ENCODE measurements at regions not wholly inside any gene's neighbourhood (a gene's known extent, or its start where the extent isn't known, plus 50 kb on each side); places are given as distances from the start of the nearest gene placed in this dataset.

- H3K36me3 ChIP-seq (ENCODE audit: control insufficient read depth, insufficient read depth, low read length), result no peaks in the 10 kb centered on the region
- H3K27ac ChIP-seq (ENCODE audit: low read depth, low read length), result no peak overlapping the region
- no peak overlapping the region for H3K9ac ChIP-seq (ENCODE audit: low read length)
- no peaks in the 10 kb centered on the region for H3K4me1 ChIP-seq (ENCODE audit: control insufficient read depth, insufficient read depth, low read length)
- H3K4me3 ChIP-seq (ENCODE audit: low read depth, low read length), result no peak overlapping the region
- H3K27me3 ChIP-seq (ENCODE audit: control insufficient read depth, insufficient read depth, low read length), result no peaks in the 10 kb centered on the region
- H3K9me3 ChIP-seq (ENCODE audit: control insufficient read depth, insufficient read depth, low read depth, low read length), result no peaks in the 10 kb centered on the region
Observed at GRCh38 chr3:99474776-99475175, 163.6 kb upstream of the COL8A1 start.

- Histone ChIP-seq H3K4me3 (ENCODE audit: low read depth, low read length) (no peak overlapping the region), H3K27ac (ENCODE audit: low read depth, low read length) (no peak overlapping the region)
Observed at GRCh38 chr3:99473321-99473751, 165.1 kb upstream of the COL8A1 start.

GRCh38 chr3:99472385-99472784, 166.0 kb upstream of the COL8A1 start:
- Histone ChIP-seq H3K4me3 (ENCODE audit: low read depth, low read length) (no peak overlapping the region), H3K27me3 (ENCODE audit: control insufficient read depth, insufficient read depth, low read length) (no peaks in the 10 kb centered on the region), H3K9me3 (ENCODE audit: control insufficient read depth, insufficient read depth, low read depth, low read length) (no peaks in the 10 kb centered on the region), H3K36me3 (ENCODE audit: control insufficient read depth, insufficient read depth, low read length) (no peaks in the 10 kb centered on the region), H3K4me1 (ENCODE audit: control insufficient read depth, insufficient read depth, low read length) (no peaks in the 10 kb centered on the region), H3K9ac (ENCODE audit: low read length) (no peak overlapping the region), H3K27ac (ENCODE audit: low read depth, low read length) (no peak overlapping the region)

More at GRCh38 chr3:99473321-99473751, 165.1 kb upstream of the COL8A1 start:
- H3K9me3 ChIP-seq (ENCODE audit: control insufficient read depth, insufficient read depth, low read depth, low read length), result no peaks in the 10 kb centered on the region
- H3K9ac ChIP-seq (ENCODE audit: low read length), result no peak overlapping the region
- no peaks in the 10 kb centered on the region for H3K4me1 ChIP-seq (ENCODE audit: control insufficient read depth, insufficient read depth, low read length)
- no peaks in the 10 kb centered on the region for H3K27me3 ChIP-seq (ENCODE audit: control insufficient read depth, insufficient read depth, low read length)
- no peaks in the 10 kb centered on the region for H3K36me3 ChIP-seq (ENCODE audit: control insufficient read depth, insufficient read depth, low read length)

GRCh38 chr3:99471353-99472323, 166.8 kb upstream of the COL8A1 start:
- no peaks in the 10 kb centered on the region for H3K4me1 ChIP-seq (ENCODE audit: control insufficient read depth, insufficient read depth, low read length)
- H3K4me3 ChIP-seq (ENCODE audit: low read depth, low read length), result no peak overlapping the region
- H3K9ac ChIP-seq (ENCODE audit: low read length), result no peak overlapping the region
- no peaks in the 10 kb centered on the region for H3K9me3 ChIP-seq (ENCODE audit: control insufficient read depth, insufficient read depth, low read depth, low read length)
- H3K27ac ChIP-seq (ENCODE audit: low read depth, low read length), result no peak overlapping the region
- H3K27me3 ChIP-seq (ENCODE audit: control insufficient read depth, insufficient read depth, low read length), result no peaks in the 10 kb centered on the region
- H3K36me3 ChIP-seq (ENCODE audit: control insufficient read depth, insufficient read depth, low read length), result no peaks in the 10 kb centered on the region

- Histone ChIP-seq H3K27ac (ENCODE audit: low read depth, low read length) (no peak overlapping the region), H3K9me3 (ENCODE audit: control insufficient read depth, insufficient read depth, low read depth, low read length) (no peaks in the 10 kb centered on the region), H3K4me3 (ENCODE audit: low read depth, low read length) (no peak overlapping the region)
Observed at GRCh38 chr3:99470841-99471240, 167.6 kb upstream of the COL8A1 start.

GRCh38 chr3:99468918-99469317, 169.5 kb upstream of the COL8A1 start:
- Histone ChIP-seq H3K9me3 (ENCODE audit: control insufficient read depth, insufficient read depth, low read depth, low read length) (no peaks in the 10 kb centered on the region), H3K4me1 (ENCODE audit: control insufficient read depth, insufficient read depth, low read length) (no peaks in the 10 kb centered on the region), H3K9ac (ENCODE audit: low read length) (no peak overlapping the region), H3K27ac (ENCODE audit: low read depth, low read length) (no peak overlapping the region), H3K27me3 (ENCODE audit: control insufficient read depth, insufficient read depth, low read length) (no peaks in the 10 kb centered on the region), H3K4me3 (ENCODE audit: low read depth, low read length) (no peak overlapping the region), H3K36me3 (ENCODE audit: control insufficient read depth, insufficient read depth, low read length) (no peaks in the 10 kb centered on the region)

More at GRCh38 chr3:99470841-99471240, 167.6 kb upstream of the COL8A1 start:
- H3K4me1 ChIP-seq (ENCODE audit: control insufficient read depth, insufficient read depth, low read length), result no peaks in the 10 kb centered on the region
- no peaks in the 10 kb centered on the region for H3K27me3 ChIP-seq (ENCODE audit: control insufficient read depth, insufficient read depth, low read length)
- no peaks in the 10 kb centered on the region for H3K36me3 ChIP-seq (ENCODE audit: control insufficient read depth, insufficient read depth, low read length)
- H3K9ac ChIP-seq (ENCODE audit: low read length), result no peak overlapping the region

- Histone ChIP-seq H3K36me3 (ENCODE audit: control insufficient read depth, insufficient read depth, low read length) (no peaks in the 10 kb centered on the region), H3K9me3 (ENCODE audit: control insufficient read depth, insufficient read depth, low read depth, low read length) (no peaks in the 10 kb centered on the region), H3K4me3 (ENCODE audit: low read depth, low read length) (no peak overlapping the region), H3K27ac (ENCODE audit: low read depth, low read length) (no peak overlapping the region), H3K4me1 (ENCODE audit: control insufficient read depth, insufficient read depth, low read length) (no peaks in the 10 kb centered on the region), H3K9ac (ENCODE audit: low read length) (no peak overlapping the region), H3K27me3 (ENCODE audit: control insufficient read depth, insufficient read depth, low read length) (no peaks in the 10 kb centered on the region)
Observed at GRCh38 chr3:99467420-99467819, 171.0 kb upstream of the COL8A1 start.

GRCh38 chr3:99466331-99466730, 172.1 kb upstream of the COL8A1 start:
- no peaks in the 10 kb centered on the region for H3K27me3 ChIP-seq (ENCODE audit: control insufficient read depth, insufficient read depth, low read length)
- no peaks in the 10 kb centered on the region for H3K4me1 ChIP-seq (ENCODE audit: control insufficient read depth, insufficient read depth, low read length)
- H3K27ac ChIP-seq (ENCODE audit: low read depth, low read length), result no peak overlapping the region
- H3K9me3 ChIP-seq (ENCODE audit: control insufficient read depth, insufficient read depth, low read depth, low read length), result no peaks in the 10 kb centered on the region
- H3K9ac ChIP-seq (ENCODE audit: low read length), result no peak overlapping the region
- H3K36me3 ChIP-seq (ENCODE audit: control insufficient read depth, insufficient read depth, low read length), result no peaks in the 10 kb centered on the region
- H3K4me3 ChIP-seq (ENCODE audit: low read depth, low read length), result no peak overlapping the region

- H3K9me3 ChIP-seq (ENCODE audit: control insufficient read depth, insufficient read depth, low read depth, low read length), result no peaks in the 10 kb centered on the region
- H3K27ac ChIP-seq (ENCODE audit: low read depth, low read length), result no peak overlapping the region
- no peak overlapping the region for H3K4me3 ChIP-seq (ENCODE audit: low read depth, low read length)
- H3K4me1 ChIP-seq (ENCODE audit: control insufficient read depth, insufficient read depth, low read length), result no peaks in the 10 kb centered on the region
- H3K27me3 ChIP-seq (ENCODE audit: control insufficient read depth, insufficient read depth, low read length), result no peaks in the 10 kb centered on the region
- no peaks in the 10 kb centered on the region for H3K36me3 ChIP-seq (ENCODE audit: control insufficient read depth, insufficient read depth, low read length)
- no peak overlapping the region for H3K9ac ChIP-seq (ENCODE audit: low read length)
Observed at GRCh38 chr3:99458013-99458412, 180.4 kb upstream of the COL8A1 start.

GRCh38 chr3:99442599-99442998, 195.8 kb upstream of the COL8A1 start:
- no peak overlapping the region for H3K9ac ChIP-seq (ENCODE audit: low read length)
- H3K36me3 ChIP-seq (ENCODE audit: control insufficient read depth, insufficient read depth, low read length), result no peaks in the 10 kb centered on the region
- no peaks in the 10 kb centered on the region for H3K27me3 ChIP-seq (ENCODE audit: control insufficient read depth, insufficient read depth, low read length)
- peaks cover 9% of the 10 kb centered on the region for H3K9me3 ChIP-seq (ENCODE audit: control insufficient read depth, insufficient read depth, low read depth, low read length)
- H3K4me1 ChIP-seq (ENCODE audit: control insufficient read depth, insufficient read depth, low read length), result peaks cover 14% of the 10 kb centered on the region
- H3K4me3 ChIP-seq (ENCODE audit: low read depth, low read length), result no peak overlapping the region
- no peak overlapping the region for H3K27ac ChIP-seq (ENCODE audit: low read depth, low read length)

GRCh38 chr3:99439892-99440291, 198.5 kb upstream of the COL8A1 start:
- Histone ChIP-seq H3K4me3 (ENCODE audit: low read depth, low read length) (no peak overlapping the region), H3K36me3 (ENCODE audit: control insufficient read depth, insufficient read depth, low read length) (no peaks in the 10 kb centered on the region), H3K27ac (ENCODE audit: low read depth, low read length) (peak overlapping the region; percentile 34; the same call in 1 of the 2 replicates), H3K9me3 (ENCODE audit: control insufficient read depth, insufficient read depth, low read depth, low read length) (peaks cover 5% of the 10 kb centered on the region; the same call in 1 of the 2 replicates), H3K4me1 (ENCODE audit: control insufficient read depth, insufficient read depth, low read length) (peaks cover 14% of the 10 kb centered on the region), H3K9ac (ENCODE audit: low read length) (no peak overlapping the region), H3K27me3 (ENCODE audit: control insufficient read depth, insufficient read depth, low read length) (no peaks in the 10 kb centered on the region)

Measured in HUES6 (cell line).